Natural killer cell (primary cell): ENCODE measurements at regions not wholly inside any gene's neighbourhood (a gene's known extent, or its start where the extent isn't known, plus 50 kb on each side); places are given as distances from the start of the nearest gene placed in this dataset.

Experiments used
- ATAC-seq, 3 donors: fragments of 150-1000 bp in 2 of 3; fragments of 200-7000 bp in 1 of 3; cut with Tn5 transposase; 1 replicate in 1 of 3; 2 replicates in 2 of 3; pipeline ENCODE4 v1.10.0; 2021; ENCODE audit warnings: mild to moderate bottlenecking in 2 of 3, moderate library complexity in 2 of 3
- DNase-seq, 2 donors: peaks; one replicate each; pipeline versions ENCODE4 v3.0.0 to v3.0.0-alpha.2; 2013 to 2021; ENCODE audit warnings: mixed read lengths in 1 of 2
- H3K27ac ChIP-seq: one replicate; pipeline ENCODE4 v1.5.1; 2013; ENCODE audit warnings: mild to moderate bottlenecking, low read length
- H3K27me3 ChIP-seq: one replicate; pipeline ENCODE4 v1.6.1; 2013; ENCODE audit warnings: low read length; ENCODE audit not compliant: control insufficient read depth, insufficient read depth
- H3K36me3 ChIP-seq: one replicate; pipeline ENCODE4 v1.6.1; 2013; ENCODE audit warnings: low read length; ENCODE audit not compliant: control insufficient read depth, insufficient read depth
- H3K4me1 ChIP-seq: one replicate; pipeline ENCODE4 v1.6.1; 2013; ENCODE audit warnings: low read length; ENCODE audit not compliant: control insufficient read depth, insufficient read depth
- H3K4me3 ChIP-seq: one replicate; pipeline ENCODE4 v1.5.1; 2013; ENCODE audit warnings: low read length
- H3K9me3 ChIP-seq: one replicate; pipeline ENCODE4 v1.6.1; 2013; ENCODE audit warnings: low read length; ENCODE audit not compliant: control insufficient read depth, insufficient read depth
- H3K27ac Mint-ChIP-seq, 2 donors: one replicate each; pipeline ENCODE4 v1.8.0; 2022; ENCODE audit warnings: mild to moderate bottlenecking in 2 of 2, mixed read lengths in 2 of 2, moderate library complexity in 1 of 2
- H3K27me3 Mint-ChIP-seq, 2 donors: one replicate each; pipeline ENCODE4 v1.8.0; 2022; ENCODE audit warnings: low read depth in 2 of 2, mixed read lengths in 2 of 2
- H3K36me3 Mint-ChIP-seq: one replicate; pipeline ENCODE4 v1.8.0; 2022; ENCODE audit warnings: mixed read lengths
- H3K4me1 Mint-ChIP-seq, 2 donors: one replicate each; pipeline ENCODE4 v1.8.0; 2022; ENCODE audit warnings: mixed read lengths in 2 of 2
- H3K4me3 Mint-ChIP-seq: one replicate; pipeline ENCODE4 v1.8.0; 2022; ENCODE audit warnings: mild to moderate bottlenecking, moderate library complexity, mixed read lengths
- H3K9me3 Mint-ChIP-seq, 2 donors: one replicate each; pipeline ENCODE4 v1.8.0; 2022; ENCODE audit warnings: mixed read lengths in 2 of 2
- CTCF ChIP-seq: fragments of 200-600 bp; IDR thresholded peaks from one replicate; pipeline ENCODE4 v1.8.0; 2022; ENCODE audit warnings: antibody characterized with exemption
- WGBS: methylation state at CpG from one replicate; pipeline ENCODE4 v1.1.7; 2013; ENCODE audit warnings: missing lambda C conversion rate; ENCODE audit not compliant: insufficient coverage; 5-methylcytosine and 5-hydroxymethylcytosine counted together
- intact Hi-C: fragments of 100-400 bp; cut with micrococcal nuclease; formaldehyde crosslinking; loops from one replicate; pipeline ENCODE4 v1.14.2; 2022

- peaks cover 0 to 3% of the 10 kb centered on the region in 2 donors for H3K9me3 Mint-ChIP-seq
- no peaks in the 10 kb centered on the region for H3K36me3 Mint-ChIP-seq
- DNase-seq, result no peak
- H3K27me3 Mint-ChIP-seq, result peaks cover 0 to 3% of the 10 kb centered on the region in 2 donors
- H3K36me3 ChIP-seq, result no peaks in the 10 kb centered on the region
- intact Hi-C loops, result no loop called here
- H3K9me3 ChIP-seq, result no peaks in the 10 kb centered on the region
- H3K4me3 Mint-ChIP-seq, result no peak overlapping the region
- H3K4me3 ChIP-seq, result no peak overlapping the region
- no peaks in the 10 kb centered on the region for H3K4me1 ChIP-seq
- WGBS, result 61% methylated on average over 1 of the region's 3 CpGs
- no peak overlapping the region for H3K27ac Mint-ChIP-seq
- H3K27ac ChIP-seq, result no peak overlapping the region
- H3K27me3 ChIP-seq, result no peaks in the 10 kb centered on the region
- H3K4me1 Mint-ChIP-seq, result no peaks in the 10 kb centered on the region
- no peak for TF ChIP-seq CTCF
- no peak for ATAC-seq
These were observed 161.6 kb downstream of the BRMS1L start for GRCh38 chr14:35987731-35988130.

- Histone ChIP-seq H3K9me3 (no peaks in the 10 kb centered on the region), H3K27ac (no peak overlapping the region), H3K4me3 (no peak overlapping the region), H3K4me1 (no peaks in the 10 kb centered on the region), H3K36me3 (no peaks in the 10 kb centered on the region), H3K27me3 (no peaks in the 10 kb centered on the region)
- H3K36me3 Mint-ChIP-seq, result no peaks in the 10 kb centered on the region
- ATAC-seq (no peak), DNase-seq (no peak)
- H3K4me3 Mint-ChIP-seq, result no peak overlapping the region
- no peaks in the 10 kb centered on the region for H3K4me1 Mint-ChIP-seq
- peaks cover 0 to 3% of the 10 kb centered on the region in 2 donors for H3K27me3 Mint-ChIP-seq
- WGBS, result 18% methylated on average over 2 of the region's 2 CpGs
- peaks cover 0 to 5% of the 10 kb centered on the region in 2 donors for H3K9me3 Mint-ChIP-seq
- no peak overlapping the region for H3K27ac Mint-ChIP-seq
- TF ChIP-seq CTCF, result no peak
- intact Hi-C loops, result no loop called here
These were observed 160.1 kb downstream of the BRMS1L start for GRCh38 chr14:35986219-35986573.

GRCh38 chr14:35985474-35986218 lies 159.5 kb downstream of the BRMS1L start:
- no peaks in the 10 kb centered on the region for H3K27me3 ChIP-seq
- intact Hi-C loops, result no loop called here
- no peak overlapping the region for H3K27ac ChIP-seq
- H3K4me1 Mint-ChIP-seq, result no peaks in the 10 kb centered on the region
- H3K27ac Mint-ChIP-seq, result no peak overlapping the region
- H3K4me3 Mint-ChIP-seq, result no peak overlapping the region
- H3K9me3 ChIP-seq, result no peaks in the 10 kb centered on the region
- H3K36me3 Mint-ChIP-seq, result no peaks in the 10 kb centered on the region
- DNase-seq, result no peak
- H3K36me3 ChIP-seq, result no peaks in the 10 kb centered on the region
- no peaks in the 10 kb centered on the region for H3K4me1 ChIP-seq
- H3K9me3 Mint-ChIP-seq, result peaks cover 0 to 5% of the 10 kb centered on the region in 2 donors
- H3K27me3 Mint-ChIP-seq, result peaks cover 0 to 3% of the 10 kb centered on the region in 2 donors
- TF ChIP-seq CTCF, result no peak
- WGBS, result 20% methylated on average over 1 of the region's 5 CpGs
- no peak for ATAC-seq
- H3K4me3 ChIP-seq, result no peak overlapping the region

GRCh38 chr14:35979531-35979930 lies 153.4 kb downstream of the BRMS1L start:
- H3K4me3 Mint-ChIP-seq, result no peak overlapping the region
- no peak overlapping the region for H3K27ac Mint-ChIP-seq
- no peaks in the 10 kb centered on the region for H3K4me1 Mint-ChIP-seq
- Histone ChIP-seq H3K27me3 (no peaks in the 10 kb centered on the region), H3K4me3 (no peak overlapping the region), H3K36me3 (no peaks in the 10 kb centered on the region), H3K9me3 (no peaks in the 10 kb centered on the region), H3K27ac (no peak overlapping the region), H3K4me1 (no peaks in the 10 kb centered on the region)
- ATAC-seq, result no peak
- DNase-seq, result no peak
- H3K9me3 Mint-ChIP-seq, result peaks cover 0 to 5% of the 10 kb centered on the region in 2 donors
- intact Hi-C loops, result no loop called here
- H3K36me3 Mint-ChIP-seq, result no peaks in the 10 kb centered on the region
- TF ChIP-seq CTCF, result no peak
- H3K27me3 Mint-ChIP-seq, result no peaks in the 10 kb centered on the region
- WGBS, result 79% methylated on average over 6 of the region's 6 CpGs
